GM12878 (cell line): ENCODE measurements at regions not wholly inside any gene's neighbourhood (a gene's known extent, or its start where the extent isn't known, plus 50 kb on each side); places are given as distances from the start of the nearest gene placed in this dataset.

Experiments used
- ATAC-seq: fragments of 200-7000 bp; cut with Tn5 transposase; 3 replicates; pipeline ENCODE4 v1.9.1; 2020; ENCODE audit warnings: mild to moderate bottlenecking, moderate library complexity
- BruUV-seq: library from RNA; stranded (reverse); fragments of 400-500 nt; replicated peaks from 2 replicates; lab custom pipeline; 2021; lab: Mats Ljungman, UMichigan
- CTCF ChIA-PET: fragments of 300-600 bp; sonication (Branson Sonifier 250); formaldehyde crosslinking; extraction: SDS; loops from one replicate; lab custom pipeline; 2021; ENCODE audit warnings: inconsistent platforms; lab: Yijun Ruan, JAX
- POLR2A ChIA-PET: fragments of 350-600 bp; formaldehyde crosslinking; extraction: SDS; loops from one replicate; lab custom pipeline; 2021; ENCODE audit warnings: inconsistent platforms; lab: Charles Lee
- RAD21 ChIA-PET: fragments of 300-600 bp; sonication (Branson Sonifier 250); formaldehyde crosslinking; loops from one replicate; lab custom pipeline; 2023; ENCODE audit warnings: antibody characterized with exemption; ENCODE audit not compliant: unreplicated experiment; lab: Charles Lee
- SMC1A ChIA-PET: fragments of 300-600 bp; sonication (Branson Sonifier 250); formaldehyde crosslinking; loops from one replicate; lab custom pipeline; 2023; ENCODE audit not compliant: unreplicated experiment, uncharacterized antibody; lab: Charles Lee
- DNase-seq: peaks from one replicate; pipeline ENCODE4 v3.0.0-alpha.2; 2011; ENCODE audit warnings: low read depth, low spot score
- FAIRE-seq: peaks from 3 replicates; lab custom pipeline; 2011; peaks lifted over from hg19 to GRCh38; lab: Jason Lieb, UNC
- H2AFZ ChIP-seq: 2 replicates; pipeline ENCODE4 v1.6.0; 2011; ENCODE audit warnings: low read depth, low read length, control low read depth; ENCODE audit not compliant: control insufficient read depth
- H3K27ac ChIP-seq: 2 replicates; pipeline ENCODE4 v1.5.1; 2011; ENCODE audit warnings: control low read depth; ENCODE audit not compliant: control insufficient read depth, insufficient read depth
- H3K27me3 ChIP-seq, 2 experiments: replicated peaks in 1 of 2; 2 replicates each; pipeline versions ENCODE4 v1.6.0 to v1.6.1; 2011; ENCODE audit warnings: low read length in 1 of 2; ENCODE audit not compliant: control insufficient read depth in 2 of 2, insufficient read depth in 2 of 2
- H3K36me3 ChIP-seq, 2 experiments: 2 replicates each; pipeline ENCODE4 v1.5.1; 2011; ENCODE audit warnings: low read length in 1 of 2; ENCODE audit not compliant: control insufficient read depth in 2 of 2, insufficient read depth in 2 of 2
- H3K4me1 ChIP-seq: 2 replicates; pipeline ENCODE4 v1.6.1; 2011; ENCODE audit warnings: mild to moderate bottlenecking, low read length, moderate library complexity, mixed read lengths; ENCODE audit not compliant: control insufficient read depth, insufficient read depth
- H3K4me2 ChIP-seq: 2 replicates; pipeline ENCODE4 v1.6.0; 2011; ENCODE audit warnings: control low read depth; ENCODE audit not compliant: control insufficient read depth, insufficient read depth
- H3K4me3 ChIP-seq: fragments of 200-600 bp; sonication (generic); 2 replicates; pipeline ENCODE4 v1.5.1; 2016
- H3K79me2 ChIP-seq: 2 replicates; pipeline ENCODE4 v1.6.0; 2011; ENCODE audit warnings: low read length; ENCODE audit not compliant: control insufficient read depth, insufficient read depth
- H3K9ac ChIP-seq: 2 replicates; pipeline ENCODE4 v1.8.0; 2011; ENCODE audit warnings: low read length, control low read depth, mixed read lengths; ENCODE audit not compliant: control insufficient read depth, insufficient read depth
- H3K9me3 ChIP-seq: replicated peaks from 3 replicates; pipeline ENCODE4 v1.5.1; 2011; ENCODE audit warnings: mild to moderate bottlenecking, low read length; ENCODE audit not compliant: control insufficient read depth, insufficient read depth
- H4K20me1 ChIP-seq: 2 replicates; pipeline ENCODE4 v1.6.0; 2011; ENCODE audit not compliant: control insufficient read depth, insufficient read depth
- EED ChIP-seq: sonication (generic); IDR thresholded peaks from 2 replicates; pipeline ENCODE4 v1.6.1; 2016; ENCODE audit warnings: antibody characterized with exemption, low read depth
- ESRRA ChIP-seq: IDR thresholded peaks from 2 replicates; pipeline ENCODE4 v1.6.1; 2012; ENCODE audit warnings: mild to moderate bottlenecking, low read length, improper control_type of control experiment
- GATAD2B ChIP-seq: fragments of 450-650 bp; conservative IDR thresholded peaks from 2 replicates; pipeline ENCODE4 v1.6.1; 2017; ENCODE audit warnings: low read depth, mild to moderate bottlenecking, moderate library complexity
- IKZF2 ChIP-seq, 2 experiments: fragments of 450-650 bp; IDR thresholded peaks; 2 replicates each; pipeline ENCODE4 v1.6.1; 2017; ENCODE audit warnings: mild to moderate bottlenecking in 2 of 2, moderate library complexity in 2 of 2
- IRF4 ChIP-seq: IDR thresholded peaks from 2 replicates; pipeline ENCODE4 v1.6.1; 2011; ENCODE audit warnings: low read depth, low read length
- MEF2B ChIP-seq: fragments of 450-650 bp; IDR thresholded peaks from 2 replicates; pipeline ENCODE4 v1.6.1; 2018; ENCODE audit warnings: mild to moderate bottlenecking, moderate library complexity; ENCODE audit not compliant: partially characterized antibody, poor library complexity, severe bottlenecking
- POLR2A ChIP-seq: IDR thresholded peaks from 2 replicates; pipeline ENCODE4 v1.6.1; 2011; ENCODE audit warnings: low read depth, mild to moderate bottlenecking, low read length
- RB1 ChIP-seq: fragments of 450-650 bp; formaldehyde crosslinking; IDR thresholded peaks from 2 replicates; pipeline ENCODE4 v1.6.1; 2017; ENCODE audit warnings: mild to moderate bottlenecking, borderline replicate concordance
- USF2 ChIP-seq: IDR thresholded peaks from 2 replicates; pipeline ENCODE4 v1.6.1; 2011; ENCODE audit warnings: low read depth, low read length, improper control_type of control experiment, borderline replicate concordance
- WRNIP1 ChIP-seq: IDR thresholded peaks from 2 replicates; pipeline ENCODE4 v1.6.1; 2011; ENCODE audit warnings: low read depth, low read length, improper control_type of control experiment, borderline replicate concordance
- ZBTB4 ChIP-seq: fragments of 450-650 bp; formaldehyde crosslinking; IDR thresholded peaks from 2 replicates; pipeline ENCODE4 v1.4.0; 2022; ENCODE audit warnings: mild to moderate bottlenecking, moderate library complexity
- ZBTB40 ChIP-seq: fragments of 450-650 bp; IDR thresholded peaks from 2 replicates; pipeline ENCODE4 v1.6.1; 2016; ENCODE audit warnings: mild to moderate bottlenecking, moderate library complexity, borderline replicate concordance
- ZNF274 ChIP-seq: IDR thresholded peaks from one replicate; pipeline ENCODE4 v1.8.0; 2011; ENCODE audit not compliant: insufficient read length, insufficient read depth
- WGBS: methylation state at CpG from one replicate; pipeline ENCODE4 v1.1.6; 2016; ENCODE audit warnings: low lambda C conversion rate; ENCODE audit not compliant: insufficient replicate concordance, insufficient coverage; ENCODE audit errors: missing lambda C conversion rate; 5-methylcytosine and 5-hydroxymethylcytosine counted together
- in situ Hi-C: fragments of 300-500 bp; cut with MboI; formaldehyde crosslinking; loops from 9 replicates; pipeline ENCODE4 v1.14.3; 2018; ENCODE audit warnings: mixed read lengths
- intact Hi-C: fragments of 100-400 bp; cut with micrococcal nuclease; formaldehyde crosslinking; loops from one replicate; pipeline ENCODE4 v1.14.2; 2022; ENCODE audit not compliant: unreplicated experiment

GRCh38 chr7:90033850-90034249 lies 120.4 kb upstream of the STEAP1 start (continued):
- TF ChIP-seq ZBTB4 (CRISPR knock-in tag) (no peak), MEF2B (no peak), GATAD2B (no peak), IKZF2 (IDR thresholded peaks at IDR 0.05) (no peak), WRNIP1 (no peak)

- WGBS, result 2% methylated on average over 3 of the region's 3 CpGs
- intact Hi-C loops, result no loop called here
- RAD21 ChIA-PET, result no interaction called here
- SMC1A ChIA-PET, result no interaction called here
- no peak for FAIRE-seq
- H3K9ac ChIP-seq, result no peak overlapping the region
- no peaks in the 10 kb centered on the region for H3K27me3 ChIP-seq
- POLR2A ChIA-PET, result no interaction called here
- no peak for TF ChIP-seq ZBTB40
- no peak for TF ChIP-seq ZNF274
- TF ChIP-seq ESRRA, result no peak
- TF ChIP-seq USF2, result no peak
- TF ChIP-seq RB1, result no peak
- no peak for TF ChIP-seq IRF4
- TF ChIP-seq EED, result no peak
- TF ChIP-seq POLR2A, result no peak
- TF ChIP-seq, all 136 proteins: peak for 0
- no TSS peak for BruUV-seq
- DNase-seq (no peak), ATAC-seq (no peak)
- Histone ChIP-seq H3K4me2 (no peak overlapping the region), H3K4me3 (no peak overlapping the region), H4K20me1 (no peaks in the 10 kb centered on the region), H3K79me2 (no peaks in the 10 kb centered on the region), H3K27ac (no peak overlapping the region), H3K36me3 (no peaks in the 10 kb centered on the region), H3K4me1 (no peaks in the 10 kb centered on the region), H2AFZ (no peak overlapping the region), H3K9me3 (no peaks in the 10 kb centered on the region)
- in situ Hi-C loops, result no loop called here
- CTCF ChIA-PET, result interaction anchor here (0.8 to 1.1 kb wide), 2 partner anchors 9 to 12 kb away, joined by 3 read pairs; no protein-coding TSS in a partner anchor
Observed at GRCh38 chr7:90053094-90053493, 101.2 kb upstream of the STEAP1 start.
